ENCODE measurements at regions not wholly inside any gene's neighbourhood (a gene's known extent, or its start where the extent isn't known, plus 50 kb on each side); places are given as distances from the start of the nearest gene placed in this dataset.

GRCh38 chr14:85154714-85155113 lies 375.2 kb upstream of the FLRT2 start:
- ChIA-PET CTCF (no interaction called here), POLR2A (no interaction called here)
- Histone ChIP-seq H3K27ac (ENCODE audit: extremely low read depth, low read depth, low read length) (no peak overlapping the region), H3K36me3 (ENCODE audit: control insufficient read depth in 2 of 2, insufficient read depth in 1 of 2, low read length in 2 of 2) (no peaks in the 10 kb centered on the region), H3K4me1 (ENCODE audit: control insufficient read depth, insufficient read depth, low read length) (no peaks in the 10 kb centered on the region), H3K4me3 (ENCODE audit: low read depth, low read length) (no peak overlapping the region), H3K9me3 (ENCODE audit: control insufficient read depth, insufficient read depth, low read depth, low read length) (no peaks in the 10 kb centered on the region)
- TF ChIP-seq ZNF155 (tag by site-specific recombination; IDR thresholded peaks at IDR 0.05) (no peak), ZNF792 (tag by site-specific recombination; IDR thresholded peaks at IDR 0.05) (no peak), PRDM4 (tag by site-specific recombination; IDR thresholded peaks at IDR 0.05) (no peak), ZFP3 (tag by site-specific recombination; IDR thresholded peaks at IDR 0.05; ENCODE audit: low read depth) (no peak), ZNF335 (tag by site-specific recombination; conservative IDR thresholded peaks at IDR 0.05) (no peak), PATZ1 (tag by site-specific recombination; IDR thresholded peaks at IDR 0.05) (no peak), ZNF549 (tag by site-specific recombination; IDR thresholded peaks at IDR 0.05) (no peak), ZNF239 (tag by site-specific recombination; IDR thresholded peaks at IDR 0.05) (no peak), ZNF701 (tag by site-specific recombination; IDR thresholded peaks at IDR 0.05) (no peak), SP3 (tag by site-specific recombination; IDR thresholded peaks at IDR 0.05) (no peak), ZNF184 (tag by site-specific recombination; IDR thresholded peaks at IDR 0.05) (no peak), ZNF768 (tag by site-specific recombination; IDR thresholded peaks at IDR 0.05) (no peak), ZNF514 (tag by site-specific recombination; IDR thresholded peaks at IDR 0.05) (no peak), ZNF423 (tag by site-specific recombination; IDR thresholded peaks at IDR 0.05) (no peak), ZNF830 (tag by site-specific recombination; IDR thresholded peaks at IDR 0.05; ENCODE audit: low read depth) (no peak), ZNF214 (tag by site-specific recombination; IDR thresholded peaks at IDR 0.05; ENCODE audit: borderline replicate concordance) (no peak), SETDB1 (IDR thresholded peaks at IDR 0.05; ENCODE audit: insufficient read length, low read length) (no peak)

- Histone ChIP-seq H3K4me3 (ENCODE audit: low read depth, low read length) (no peak overlapping the region), H3K9me3 (ENCODE audit: control insufficient read depth, insufficient read depth, low read depth, low read length) (no peaks in the 10 kb centered on the region), H3K4me1 (ENCODE audit: control insufficient read depth, insufficient read depth, low read length) (no peaks in the 10 kb centered on the region), H3K36me3 (ENCODE audit: control insufficient read depth in 2 of 2, insufficient read depth in 1 of 2, low read length in 2 of 2) (no peaks in the 10 kb centered on the region), H3K27ac (ENCODE audit: extremely low read depth, low read depth, low read length) (no peak overlapping the region)
- ChIA-PET CTCF (no interaction called here), POLR2A (no interaction called here)
- TF ChIP-seq ZNF175 (tag by site-specific recombination; IDR thresholded peaks at IDR 0.05): no peak
- no peak for TF ChIP-seq INSM2 (tag by site-specific recombination; IDR thresholded peaks at IDR 0.05)
- TF ChIP-seq KLF16 (tag by site-specific recombination; IDR thresholded peaks at IDR 0.05): no peak
- no peak for TF ChIP-seq ZNF837 (tag by site-specific recombination; IDR thresholded peaks at IDR 0.05)
- no peak for TF ChIP-seq ZNF624 (tag by site-specific recombination; IDR thresholded peaks at IDR 0.05)
- no peak for TF ChIP-seq ZNF473 (tag by site-specific recombination; IDR thresholded peaks at IDR 0.05)
- TF ChIP-seq ZNF623 (tag by site-specific recombination; IDR thresholded peaks at IDR 0.05): no peak
- no peak for TF ChIP-seq ZNF548 (tag by site-specific recombination; IDR thresholded peaks at IDR 0.05)
Measured at GRCh38 chr14:85156319-85156718, 373.6 kb upstream of the FLRT2 start.
